ENCODE measurements at regions not wholly inside any gene's neighbourhood (a gene's known extent, or its start where the extent isn't known, plus 50 kb on each side); places are given as distances from the start of the nearest gene placed in this dataset.

DNA sequence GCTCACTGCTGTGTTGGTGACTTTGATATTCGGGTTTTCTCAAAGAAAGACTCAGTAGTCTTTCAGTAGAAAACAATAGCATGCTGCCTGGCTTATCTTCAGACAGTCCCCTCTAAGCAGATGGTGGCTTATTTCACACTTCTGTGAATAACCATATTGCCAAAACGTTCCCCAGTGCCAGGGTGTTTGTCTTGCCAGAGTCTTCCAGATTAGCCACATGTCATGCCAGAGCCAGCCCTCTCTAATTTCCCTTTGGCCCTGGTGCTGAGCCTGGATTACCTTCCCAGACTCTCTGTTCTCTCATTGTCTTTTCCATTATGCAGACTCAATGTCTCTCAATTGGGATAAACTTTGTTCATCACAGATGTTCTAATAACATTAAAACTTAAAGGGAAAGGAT lies 488.0 kb upstream of the ATXN8OS start:
- no peaks in the 10 kb centered on the region for H3K27me3 ChIP-seq (ENCODE audit: control insufficient read depth, insufficient read depth, low read length)
- no peak overlapping the region for H3K9ac ChIP-seq (ENCODE audit: insufficient read depth, low read length)
- H3K36me3 ChIP-seq (ENCODE audit: control insufficient read depth, insufficient read depth, low read length): no peaks in the 10 kb centered on the region
- DNase-seq (ENCODE audit: low read depth in 2 of 2): no peak
- H3K27ac ChIP-seq (ENCODE audit: insufficient read depth, low read length): no peak overlapping the region
- TF ChIP-seq EZH2 (IDR thresholded peaks at IDR 0.05; ENCODE audit: low read length, missing control alignments): no peak
- no peak overlapping the region for H3K4me3 ChIP-seq (replicated peaks in 1 of 4; ENCODE audit: control extremely low read depth in 1 of 4, insufficient read depth in 1 of 4, low read depth in 3 of 4, low read length in 4 of 4)
- H3K79me2 ChIP-seq (ENCODE audit: control insufficient read depth, insufficient read depth, low read length): no peaks in the 10 kb centered on the region
- no peaks in the 10 kb centered on the region for H4K20me1 ChIP-seq (ENCODE audit: control insufficient read depth, extremely low read depth, insufficient read depth, low read length)
- H3K9me3 ChIP-seq (ENCODE audit: control insufficient read depth, insufficient read depth, low read depth, low read length): no peaks in the 10 kb centered on the region
- H3K4me1 ChIP-seq (ENCODE audit: control insufficient read depth, extremely low read depth, insufficient read depth, low read length): no peaks in the 10 kb centered on the region
- H3K4me2 ChIP-seq (ENCODE audit: extremely low read depth, insufficient read depth, low read length): no peak overlapping the region
- H2AFZ ChIP-seq (ENCODE audit: low read length): no peak overlapping the region

DNA sequence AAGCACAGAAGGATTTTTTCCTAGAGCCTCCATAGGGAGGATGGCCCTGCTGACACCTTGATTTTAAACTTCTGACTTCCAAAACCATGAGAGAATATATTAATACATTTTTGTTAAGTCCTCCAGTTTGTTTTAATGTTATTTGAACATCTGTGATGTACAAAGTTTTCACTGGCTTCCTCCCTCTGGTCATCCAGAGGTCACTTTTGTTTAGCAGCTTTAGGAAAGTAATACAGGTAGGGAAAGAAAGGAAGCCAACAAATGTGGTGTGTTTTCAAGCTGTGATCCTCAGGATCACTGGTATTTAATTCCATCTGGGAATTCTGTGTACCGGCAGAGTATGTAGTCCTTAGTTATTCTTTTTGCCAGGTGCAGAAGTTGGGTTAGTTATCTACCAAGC lies 488.8 kb upstream of the ATXN8OS start:
- no peak overlapping the region for H3K9ac ChIP-seq (ENCODE audit: insufficient read depth, low read length)
- H3K4me2 ChIP-seq (ENCODE audit: extremely low read depth, insufficient read depth, low read length): no peak overlapping the region
- H3K36me3 ChIP-seq (ENCODE audit: control insufficient read depth, insufficient read depth, low read length): no peaks in the 10 kb centered on the region
- no peak for TF ChIP-seq EZH2 (IDR thresholded peaks at IDR 0.05; ENCODE audit: low read length, missing control alignments)
- TF ChIP-seq, protein P1, sequence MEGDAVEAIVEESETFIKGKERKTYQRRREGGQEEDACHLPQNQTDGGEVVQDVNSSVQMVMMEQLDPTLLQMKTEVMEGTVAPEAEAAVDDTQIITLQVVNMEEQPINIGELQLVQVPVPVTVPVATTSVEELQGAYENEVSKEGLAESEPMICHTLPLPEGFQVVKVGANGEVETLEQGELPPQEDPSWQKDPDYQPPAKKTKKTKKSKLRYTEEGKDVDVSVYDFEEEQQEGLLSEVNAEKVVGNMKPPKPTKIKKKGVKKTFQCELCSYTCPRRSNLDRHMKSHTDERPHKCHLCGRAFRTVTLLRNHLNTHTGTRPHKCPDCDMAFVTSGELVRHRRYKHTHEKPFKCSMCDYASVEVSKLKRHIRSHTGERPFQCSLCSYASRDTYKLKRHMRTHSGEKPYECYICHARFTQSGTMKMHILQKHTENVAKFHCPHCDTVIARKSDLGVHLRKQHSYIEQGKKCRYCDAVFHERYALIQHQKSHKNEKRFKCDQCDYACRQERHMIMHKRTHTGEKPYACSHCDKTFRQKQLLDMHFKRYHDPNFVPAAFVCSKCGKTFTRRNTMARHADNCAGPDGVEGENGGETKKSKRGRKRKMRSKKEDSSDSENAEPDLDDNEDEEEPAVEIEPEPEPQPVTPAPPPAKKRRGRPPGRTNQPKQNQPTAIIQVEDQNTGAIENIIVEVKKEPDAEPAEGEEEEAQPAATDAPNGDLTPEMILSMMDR (conservative IDR thresholded peaks at IDR 0.05 in 1 of 2, IDR thresholded peaks at IDR 0.05 in 1 of 2; ENCODE audit: low read depth in 1 of 2, low read length in 2 of 2): no peak
- no peak overlapping the region for H3K27ac ChIP-seq (ENCODE audit: insufficient read depth, low read length)
- H3K4me1 ChIP-seq (ENCODE audit: control insufficient read depth, extremely low read depth, insufficient read depth, low read length): no peaks in the 10 kb centered on the region
- H3K4me3 ChIP-seq (replicated peaks in 1 of 4; ENCODE audit: control extremely low read depth in 1 of 4, insufficient read depth in 1 of 4, low read depth in 3 of 4, low read length in 4 of 4): no peak overlapping the region
- DNase-seq (ENCODE audit: low read depth in 2 of 2): no peak
- H4K20me1 ChIP-seq (ENCODE audit: control insufficient read depth, extremely low read depth, insufficient read depth, low read length): no peaks in the 10 kb centered on the region
- H2AFZ ChIP-seq (ENCODE audit: low read length): no peak overlapping the region
- no peaks in the 10 kb centered on the region for H3K79me2 ChIP-seq (ENCODE audit: control insufficient read depth, insufficient read depth, low read length)
- H3K27me3 ChIP-seq (ENCODE audit: control insufficient read depth, insufficient read depth, low read length): no peaks in the 10 kb centered on the region
- H3K9me3 ChIP-seq (ENCODE audit: control insufficient read depth, insufficient read depth, low read depth, low read length): no peaks in the 10 kb centered on the region

DNA sequence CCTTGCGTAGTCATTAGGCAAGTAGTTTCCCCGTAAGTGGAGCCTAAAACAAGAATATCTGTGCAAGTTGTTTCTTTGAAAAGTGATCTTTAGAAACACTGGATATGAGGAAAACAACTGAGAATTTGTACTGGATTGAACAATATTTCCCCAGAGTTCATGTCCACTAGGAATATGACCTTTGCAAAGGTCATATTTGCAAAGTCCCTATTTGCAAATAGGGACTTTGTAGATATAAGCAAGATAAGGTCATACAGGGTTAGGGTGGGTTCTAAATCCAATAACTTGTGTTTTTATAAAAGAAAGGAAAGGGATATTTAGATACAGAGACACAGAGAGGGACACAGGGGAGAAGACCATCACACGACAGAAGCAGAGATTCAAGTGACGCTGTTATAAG lies 489.2 kb upstream of the ATXN8OS start:
- no peaks in the 10 kb centered on the region for H3K79me2 ChIP-seq (ENCODE audit: control insufficient read depth, insufficient read depth, low read length)
- H3K4me3 ChIP-seq (replicated peaks in 1 of 4; ENCODE audit: control extremely low read depth in 1 of 4, insufficient read depth in 1 of 4, low read depth in 3 of 4, low read length in 4 of 4): no peak overlapping the region
- H3K36me3 ChIP-seq (ENCODE audit: control insufficient read depth, insufficient read depth, low read length): no peaks in the 10 kb centered on the region
- no peak overlapping the region for H3K9ac ChIP-seq (ENCODE audit: insufficient read depth, low read length)
- no peak overlapping the region for H3K4me2 ChIP-seq (ENCODE audit: extremely low read depth, insufficient read depth, low read length)
- no peak for TF ChIP-seq EZH2 (IDR thresholded peaks at IDR 0.05; ENCODE audit: low read length, missing control alignments)
- TF ChIP-seq, protein P1 (conservative IDR thresholded peaks at IDR 0.05 in 1 of 2, IDR thresholded peaks at IDR 0.05 in 1 of 2; ENCODE audit: low read depth in 1 of 2, low read length in 2 of 2): no peak
- H3K27ac ChIP-seq (ENCODE audit: insufficient read depth, low read length): no peak overlapping the region
- H3K4me1 ChIP-seq (ENCODE audit: control insufficient read depth, extremely low read depth, insufficient read depth, low read length): no peaks in the 10 kb centered on the region
- DNase-seq (ENCODE audit: low read depth in 2 of 2): no peak
- no peaks in the 10 kb centered on the region for H4K20me1 ChIP-seq (ENCODE audit: control insufficient read depth, extremely low read depth, insufficient read depth, low read length)
- H3K9me3 ChIP-seq (ENCODE audit: control insufficient read depth, insufficient read depth, low read depth, low read length): no peaks in the 10 kb centered on the region
- no peaks in the 10 kb centered on the region for H3K27me3 ChIP-seq (ENCODE audit: control insufficient read depth, insufficient read depth, low read length)
- H2AFZ ChIP-seq (ENCODE audit: low read length): no peak overlapping the region

Data from fibroblast of lung (primary cell).